Prostate gland (tissue), 2 donors: ENCODE measurements at regions not wholly inside any gene's neighbourhood (a gene's known extent, or its start where the extent isn't known, plus 50 kb on each side); places are given as distances from the start of the nearest gene placed in this dataset.

Source experiments
- POLR2A ChIP-seq: fragments of 450-650 bp; IDR thresholded peaks from one replicate; pipeline ENCODE4 v1.6.1; 2016; ENCODE audit warnings: antibody characterized with exemption, mild to moderate bottlenecking
- POLR2AphosphoS5 ChIP-seq: sonication (generic); formaldehyde crosslinking; IDR thresholded peaks from one replicate; pipeline ENCODE4 v1.6.1; 2017; ENCODE audit warnings: antibody characterized with exemption
- TF ChIP-seq, protein P1 (sequence below), 4 experiments: fragments of 200-600 bp in 2 of 4; fragments of 450-650 bp in 2 of 4; sonication (generic) in 2 of 4; IDR thresholded peaks; 1 replicate in 3 of 4; 2 replicates in 1 of 4; pipeline ENCODE4 v1.5.1; 2016 to 2019; ENCODE audit warnings: antibody characterized with exemption in 4 of 4, mild to moderate bottlenecking in 2 of 4, moderate library complexity in 2 of 4

GRCh38 chr11:92628401-92629292 is 340.8 kb upstream of the MTNR1B start:
- TF ChIP-seq, protein P1, sequence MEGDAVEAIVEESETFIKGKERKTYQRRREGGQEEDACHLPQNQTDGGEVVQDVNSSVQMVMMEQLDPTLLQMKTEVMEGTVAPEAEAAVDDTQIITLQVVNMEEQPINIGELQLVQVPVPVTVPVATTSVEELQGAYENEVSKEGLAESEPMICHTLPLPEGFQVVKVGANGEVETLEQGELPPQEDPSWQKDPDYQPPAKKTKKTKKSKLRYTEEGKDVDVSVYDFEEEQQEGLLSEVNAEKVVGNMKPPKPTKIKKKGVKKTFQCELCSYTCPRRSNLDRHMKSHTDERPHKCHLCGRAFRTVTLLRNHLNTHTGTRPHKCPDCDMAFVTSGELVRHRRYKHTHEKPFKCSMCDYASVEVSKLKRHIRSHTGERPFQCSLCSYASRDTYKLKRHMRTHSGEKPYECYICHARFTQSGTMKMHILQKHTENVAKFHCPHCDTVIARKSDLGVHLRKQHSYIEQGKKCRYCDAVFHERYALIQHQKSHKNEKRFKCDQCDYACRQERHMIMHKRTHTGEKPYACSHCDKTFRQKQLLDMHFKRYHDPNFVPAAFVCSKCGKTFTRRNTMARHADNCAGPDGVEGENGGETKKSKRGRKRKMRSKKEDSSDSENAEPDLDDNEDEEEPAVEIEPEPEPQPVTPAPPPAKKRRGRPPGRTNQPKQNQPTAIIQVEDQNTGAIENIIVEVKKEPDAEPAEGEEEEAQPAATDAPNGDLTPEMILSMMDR (IDR thresholded peaks at IDR 0.05): no peak
- no peak for TF ChIP-seq POLR2AphosphoS5
- no peak for TF ChIP-seq POLR2A
